IMR-90 (cell line): ENCODE measurements at regions not wholly inside any gene's neighbourhood (a gene's known extent, or its start where the extent isn't known, plus 50 kb on each side); places are given as distances from the start of the nearest gene placed in this dataset.

Experiments
- CTCF ChIP-seq: conservative IDR thresholded peaks from 2 replicates; pipeline ENCODE4 v1.5.1; 2012; ENCODE audit warnings: mild to moderate bottlenecking, low read depth, low read length, improper control_type of control experiment
- NFE2L2 ChIP-seq: fragments of 150-350 bp; IDR thresholded peaks from 2 replicates; pipeline ENCODE4 v1.6.1; 2016; ENCODE audit warnings: low read depth, mild to moderate bottlenecking, low read length

GRCh38 chr2:7555260-7555659 lies 638.0 kb downstream of the RNF144A start:
- TF ChIP-seq CTCF: no peak
- TF ChIP-seq NFE2L2: no peak
